ENCODE measurements at regions not wholly inside any gene's neighbourhood (a gene's known extent, or its start where the extent isn't known, plus 50 kb on each side); places are given as distances from the start of the nearest gene placed in this dataset.
"Not testable (repeated sequence)": the region's sequence is repeated elsewhere in the genome, so short reads cannot be mapped to it uniquely, and the experiment has no call there.

- no peak for DNase-seq
Observed at GRCh38 chr16:59351305-59351903, 617.3 kb upstream of the GOT2 start.

- no peak for DNase-seq
Observed at GRCh38 chr16:59350670-59351069, 616.6 kb upstream of the GOT2 start.

- DNase-seq = no peak
Observed at GRCh38 chr16:59342669-59343068, 608.6 kb upstream of the GOT2 start.

GRCh38 chr16:59341368-59341767 is 607.3 kb upstream of the GOT2 start:
- DNase-seq = no peak

GRCh38 chr16:59339871-59340270 is 605.8 kb upstream of the GOT2 start:
- DNase-seq = no peak

GRCh38 chr16:59336136-59336695 is 602.1 kb upstream of the GOT2 start:
- DNase-seq = no peak

- not testable (repeated sequence) for DNase-seq
Observed at GRCh38 chr16:59331708-59332107, 597.6 kb upstream of the GOT2 start.

- DNase-seq = no peak
Observed at GRCh38 chr16:59330019-59330670, 596.0 kb upstream of the GOT2 start.

- no peak for DNase-seq
Observed at GRCh38 chr16:59328961-59329360, 594.8 kb upstream of the GOT2 start.

GRCh38 chr16:59327894-59328293 is 593.8 kb upstream of the GOT2 start:
- DNase-seq = no peak

GRCh38 chr16:59326955-59327354 is 592.8 kb upstream of the GOT2 start:
- DNase-seq = no peak

- no peak for DNase-seq
Observed at GRCh38 chr16:59324462-59324861, 590.3 kb upstream of the GOT2 start.

GRCh38 chr16:59320657-59321056 is 586.5 kb upstream of the GOT2 start:
- DNase-seq = no peak

- no peak for DNase-seq
Observed at GRCh38 chr16:59319871-59320270, 585.8 kb upstream of the GOT2 start.

- DNase-seq = no peak
Observed at GRCh38 chr16:59305850-59306249, 571.7 kb upstream of the GOT2 start.

- no peak for DNase-seq
Observed at GRCh38 chr16:59296888-59297287, 562.8 kb upstream of the GOT2 start.

GRCh38 chr16:59295993-59296736 is 562.0 kb upstream of the GOT2 start:
- DNase-seq = no peak

GRCh38 chr16:59295474-59295873 is 561.4 kb upstream of the GOT2 start:
- DNase-seq = no peak

- DNase-seq = no peak
Observed at GRCh38 chr16:59290718-59291117, 556.6 kb upstream of the GOT2 start.

GRCh38 chr16:59289151-59289550 is 555.0 kb upstream of the GOT2 start:
- DNase-seq = no peak

- DNase-seq = no peak
Observed at GRCh38 chr16:59274141-59274540, 540.0 kb upstream of the GOT2 start.

GRCh38 chr16:59263955-59264354 is 529.8 kb upstream of the GOT2 start:
- no peak for DNase-seq

GRCh38 chr16:59260892-59261291 is 526.8 kb upstream of the GOT2 start:
- DNase-seq = no peak

- DNase-seq = no peak
Observed at GRCh38 chr16:59259950-59260319, 525.8 kb upstream of the GOT2 start.

All from activated CD4-positive, alpha-beta T cell treated with anti-CD3 and anti-CD28 coated beads for 4 hours (primary cell).